ENCODE measurements at regions not wholly inside any gene's neighbourhood (a gene's known extent, or its start where the extent isn't known, plus 50 kb on each side); places are given as distances from the start of the nearest gene placed in this dataset.

- no peak for TF ChIP-seq POLR2AphosphoS5 (IDR thresholded peaks at IDR 0.05; ENCODE audit: low read depth, low read length)
- TF ChIP-seq REST (IDR thresholded peaks at IDR 0.05; ENCODE audit: insufficient read depth in 1 of 2, low read depth in 2 of 2, low read length in 2 of 2) = no peak
- no peak for TF ChIP-seq TAF1 (IDR thresholded peaks at IDR 0.05; ENCODE audit: borderline replicate concordance, insufficient read depth, low read length)
- TF ChIP-seq SIN3A (IDR thresholded peaks at IDR 0.05; ENCODE audit: borderline replicate concordance, insufficient read depth, low read length) = no peak
- no peak for TF ChIP-seq FOXP2 (optimal IDR thresholded peaks at IDR 0.05; ENCODE audit: borderline replicate concordance, extremely low read depth, extremely low read length, insufficient read depth)
These were observed 58.9 kb downstream of the ARF6 start for GRCh38 chr14:49951691-49952345.

- TF ChIP-seq POLR2AphosphoS5 (IDR thresholded peaks at IDR 0.05; ENCODE audit: low read depth, low read length) (no peak), REST (IDR thresholded peaks at IDR 0.05; ENCODE audit: insufficient read depth in 1 of 2, low read depth in 2 of 2, low read length in 2 of 2) (no peak), SIN3A (IDR thresholded peaks at IDR 0.05; ENCODE audit: borderline replicate concordance, insufficient read depth, low read length) (no peak), FOXP2 (optimal IDR thresholded peaks at IDR 0.05; ENCODE audit: borderline replicate concordance, extremely low read depth, extremely low read length, insufficient read depth) (no peak), TAF1 (IDR thresholded peaks at IDR 0.05; ENCODE audit: borderline replicate concordance, insufficient read depth, low read length) (no peak)
These were observed 60.3 kb downstream of the ARF6 start for GRCh38 chr14:49953196-49953595.

GRCh38 chr14:49954171-49954631 lies 61.3 kb downstream of the ARF6 start:
- TF ChIP-seq POLR2AphosphoS5 (IDR thresholded peaks at IDR 0.05; ENCODE audit: low read depth, low read length) (no peak), SIN3A (IDR thresholded peaks at IDR 0.05; ENCODE audit: borderline replicate concordance, insufficient read depth, low read length) (no peak), TAF1 (IDR thresholded peaks at IDR 0.05; ENCODE audit: borderline replicate concordance, insufficient read depth, low read length) (no peak), REST (IDR thresholded peaks at IDR 0.05; ENCODE audit: insufficient read depth in 1 of 2, low read depth in 2 of 2, low read length in 2 of 2) (no peak), FOXP2 (optimal IDR thresholded peaks at IDR 0.05; ENCODE audit: borderline replicate concordance, extremely low read depth, extremely low read length, insufficient read depth) (no peak)

GRCh38 chr14:49955024-49955423 lies 62.1 kb downstream of the ARF6 start:
- TF ChIP-seq POLR2AphosphoS5 (IDR thresholded peaks at IDR 0.05; ENCODE audit: low read depth, low read length) (no peak), FOXP2 (optimal IDR thresholded peaks at IDR 0.05; ENCODE audit: borderline replicate concordance, extremely low read depth, extremely low read length, insufficient read depth) (no peak), SIN3A (IDR thresholded peaks at IDR 0.05; ENCODE audit: borderline replicate concordance, insufficient read depth, low read length) (no peak), REST (IDR thresholded peaks at IDR 0.05; ENCODE audit: insufficient read depth in 1 of 2, low read depth in 2 of 2, low read length in 2 of 2) (no peak), TAF1 (IDR thresholded peaks at IDR 0.05; ENCODE audit: borderline replicate concordance, insufficient read depth, low read length) (no peak)

Measured in PFSK-1 (cell line).